NB4 (cell line): ENCODE measurements at regions not wholly inside any gene's neighbourhood (a gene's known extent, or its start where the extent isn't known, plus 50 kb on each side); places are given as distances from the start of the nearest gene placed in this dataset.

ENCODE experiments used
- POLR2A ChIP-seq: IDR thresholded peaks from 2 replicates; pipeline ENCODE4 v1.6.1; 2011; ENCODE audit warnings: mild to moderate bottlenecking; ENCODE audit not compliant: insufficient read length; ENCODE audit errors: extremely low read depth
- TF ChIP-seq, protein P1 (sequence below): IDR thresholded peaks from one replicate; pipeline ENCODE4 v1.5.1; 2012; ENCODE audit warnings: low read depth, low read length

DNA sequence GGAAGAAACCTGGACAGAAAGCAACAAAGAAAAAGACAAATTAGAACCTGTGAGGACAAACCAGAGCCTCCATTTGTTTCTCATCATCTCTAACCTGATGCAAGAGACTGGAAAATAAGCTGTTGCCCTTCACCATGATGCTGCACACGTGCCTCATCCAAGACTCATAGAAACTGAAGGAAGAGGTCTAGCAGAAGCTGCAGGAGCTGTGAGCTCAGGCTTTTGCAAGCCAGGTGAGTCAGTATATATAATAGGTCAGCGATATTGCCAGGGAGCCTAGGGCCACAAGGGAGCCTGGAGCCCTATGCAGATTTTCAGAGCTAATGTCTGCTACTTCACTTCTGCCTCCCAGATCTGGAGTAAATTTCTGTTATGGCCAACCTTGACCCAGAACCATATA lies 163.1 kb downstream of the LNPK start:
- TF ChIP-seq, protein P1, sequence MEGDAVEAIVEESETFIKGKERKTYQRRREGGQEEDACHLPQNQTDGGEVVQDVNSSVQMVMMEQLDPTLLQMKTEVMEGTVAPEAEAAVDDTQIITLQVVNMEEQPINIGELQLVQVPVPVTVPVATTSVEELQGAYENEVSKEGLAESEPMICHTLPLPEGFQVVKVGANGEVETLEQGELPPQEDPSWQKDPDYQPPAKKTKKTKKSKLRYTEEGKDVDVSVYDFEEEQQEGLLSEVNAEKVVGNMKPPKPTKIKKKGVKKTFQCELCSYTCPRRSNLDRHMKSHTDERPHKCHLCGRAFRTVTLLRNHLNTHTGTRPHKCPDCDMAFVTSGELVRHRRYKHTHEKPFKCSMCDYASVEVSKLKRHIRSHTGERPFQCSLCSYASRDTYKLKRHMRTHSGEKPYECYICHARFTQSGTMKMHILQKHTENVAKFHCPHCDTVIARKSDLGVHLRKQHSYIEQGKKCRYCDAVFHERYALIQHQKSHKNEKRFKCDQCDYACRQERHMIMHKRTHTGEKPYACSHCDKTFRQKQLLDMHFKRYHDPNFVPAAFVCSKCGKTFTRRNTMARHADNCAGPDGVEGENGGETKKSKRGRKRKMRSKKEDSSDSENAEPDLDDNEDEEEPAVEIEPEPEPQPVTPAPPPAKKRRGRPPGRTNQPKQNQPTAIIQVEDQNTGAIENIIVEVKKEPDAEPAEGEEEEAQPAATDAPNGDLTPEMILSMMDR = no peak
- TF ChIP-seq POLR2A = no peak
